ENCODE measurements at regions not wholly inside any gene's neighbourhood (a gene's known extent, or its start where the extent isn't known, plus 50 kb on each side); places are given as distances from the start of the nearest gene placed in this dataset.

GRCh38 chr20:52809003-52809402 is 163.2 kb upstream of the TSHZ2 start (continued):
- TF ChIP-seq GTF2F1 (IDR thresholded peaks at IDR 0.05; ENCODE audit: borderline replicate concordance, low read depth, low read length) (no peak), EP300 (IDR thresholded peaks at IDR 0.05; ENCODE audit: borderline replicate concordance in 1 of 2, low read depth in 2 of 2, low read length in 2 of 2) (no peak)

Measured in H1 (cell line).